COLO829 (cell line): ENCODE measurements at regions not wholly inside any gene's neighbourhood (a gene's known extent, or its start where the extent isn't known, plus 50 kb on each side); places are given as distances from the start of the nearest gene placed in this dataset.
"Not testable (repeated sequence)": the region's sequence is repeated elsewhere in the genome, so short reads cannot be mapped to it uniquely, and the experiment has no call there.

Experiments used
- DNase-seq: peaks from one replicate; pipeline ENCODE4 v3.0.0; 2012; ENCODE audit warnings: low spot score

DNA sequence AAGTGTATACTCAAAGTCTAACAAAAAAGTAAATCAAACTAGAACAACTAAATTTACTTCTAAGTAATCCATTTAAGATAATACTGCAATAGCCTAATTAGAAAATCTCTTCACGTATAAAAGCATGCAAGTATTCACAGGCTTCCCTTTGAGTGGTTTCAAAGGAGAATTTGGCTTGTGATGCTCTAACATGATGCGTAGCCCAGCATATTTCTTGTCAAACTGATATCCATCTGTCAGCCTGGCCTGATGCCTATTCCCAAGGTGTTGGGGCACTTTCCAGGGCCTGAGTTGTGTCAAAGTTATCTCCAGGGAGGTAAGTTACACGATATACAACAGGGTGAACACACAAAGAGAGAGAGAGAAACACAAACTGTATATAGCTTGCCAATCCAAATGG, 287.0 kb upstream of the MAGEB18 start:
- DNase-seq = no peak

DNA sequence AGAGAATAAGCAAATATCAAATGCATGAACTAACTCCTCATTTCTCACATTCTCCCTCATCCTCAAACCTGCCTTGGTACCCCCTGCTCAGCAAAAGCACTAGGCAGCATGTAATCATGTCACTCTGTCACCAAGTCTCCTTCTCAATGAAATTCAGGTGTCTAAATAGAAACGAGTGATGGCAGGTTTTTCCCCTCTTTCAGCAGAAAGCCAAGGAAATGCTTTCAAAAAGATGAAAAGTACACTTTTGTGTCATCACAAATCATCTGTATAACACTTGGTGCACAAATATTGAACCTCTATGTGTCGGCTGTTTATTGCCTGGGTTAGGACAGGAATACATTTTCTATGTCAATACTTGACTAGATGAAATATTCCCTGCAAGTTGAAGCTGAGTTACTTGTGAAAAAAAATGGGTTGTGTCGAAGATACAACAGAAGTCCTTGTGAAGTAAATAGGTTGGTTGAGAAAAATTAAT, 285.1 kb upstream of the MAGEB18 start:
- DNase-seq = no peak

GRCh38 chrX:25858273-25858880, 279.8 kb upstream of the MAGEB18 start:
- DNase-seq = no peak

DNA sequence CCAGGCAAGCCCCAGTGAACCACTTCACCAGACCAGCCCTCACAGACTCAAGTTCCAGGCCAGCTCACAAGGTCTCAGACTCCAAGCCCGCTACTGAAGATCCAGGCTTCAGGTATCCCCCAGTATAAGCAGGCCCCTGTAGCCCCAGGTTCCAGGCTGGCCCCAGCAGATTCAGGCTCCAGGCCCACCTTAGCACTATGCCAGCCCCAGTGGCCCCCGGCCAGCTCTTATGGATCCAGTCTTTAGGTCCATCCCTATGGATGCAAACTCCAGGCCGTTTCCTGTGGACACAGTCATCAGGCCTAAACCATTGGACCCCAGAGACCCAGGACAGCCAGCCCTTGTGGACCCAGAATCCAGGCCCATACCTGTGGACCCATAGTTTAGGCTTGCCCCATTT, 277.8 kb upstream of the MAGEB18 start:
- DNase-seq = no peak

- DNase-seq = no peak
These were observed 268.4 kb upstream of the MAGEB18 start for GRCh38 chrX:25869761-25870160.

GRCh38 chrX:25872786-25873185, 265.4 kb upstream of the MAGEB18 start:
- DNase-seq = no peak

DNA sequence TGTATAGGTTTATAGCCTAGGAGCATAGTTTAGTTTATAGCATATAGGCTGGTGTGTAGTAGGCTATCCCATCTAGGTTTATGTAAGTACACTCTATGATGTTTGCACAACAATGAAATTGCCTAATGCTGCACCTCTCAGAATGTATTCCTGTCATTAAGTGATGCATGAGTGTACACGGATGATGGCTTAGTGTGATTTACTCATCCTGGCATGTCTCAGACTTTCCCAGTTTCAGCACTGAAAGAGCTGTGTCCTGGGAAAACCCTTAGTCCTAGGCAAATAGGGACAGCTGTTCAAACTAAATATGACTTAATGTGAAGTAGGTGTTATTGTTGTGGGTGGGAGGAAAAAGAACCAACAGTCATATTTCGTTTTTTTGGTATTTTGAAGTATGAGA, 264.9 kb upstream of the MAGEB18 start:
- DNase-seq = no peak

- DNase-seq = no peak
These were observed 259.3 kb upstream of the MAGEB18 start for GRCh38 chrX:25878806-25879205.

DNA sequence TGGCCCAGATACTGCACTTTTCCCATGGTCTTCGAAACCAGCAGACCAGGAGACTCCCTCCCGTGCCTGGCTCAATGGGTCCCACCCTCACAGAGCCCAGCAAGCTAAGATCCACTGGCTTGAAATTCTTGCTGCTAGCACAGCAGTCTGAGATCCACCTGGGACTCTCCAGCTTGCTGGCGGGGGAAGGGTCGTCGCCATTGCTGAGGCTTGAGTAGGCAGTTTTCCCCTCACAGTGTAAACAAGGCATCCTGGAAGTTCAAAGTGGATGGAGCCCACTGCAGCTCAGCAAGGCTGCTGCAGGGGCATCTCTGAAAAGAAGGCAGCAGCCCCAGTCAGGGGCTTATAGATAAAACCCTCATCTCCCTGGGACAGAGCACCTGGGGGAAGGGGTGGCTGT, 255.6 kb upstream of the MAGEB18 start:
- not testable (repeated sequence) for DNase-seq

DNA sequence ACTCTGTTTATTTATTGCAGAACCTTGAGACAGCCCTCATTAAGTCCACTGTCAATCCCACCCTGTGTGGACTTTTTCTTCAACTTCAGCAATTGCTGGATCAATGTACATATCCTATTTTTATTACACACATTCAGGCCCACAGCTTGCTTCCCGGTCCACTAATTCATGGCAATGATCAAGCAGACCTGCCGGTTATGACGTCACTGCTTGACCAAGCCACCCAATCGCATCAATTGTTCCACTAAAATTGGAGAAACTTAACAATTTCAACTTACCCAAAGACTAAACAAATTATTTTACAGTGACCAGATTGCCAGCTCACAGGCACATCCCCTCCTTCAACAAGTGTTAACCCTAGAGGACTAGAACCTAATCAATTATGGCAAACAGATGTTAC, 240.4 kb upstream of the MAGEB18 start:
- DNase-seq = no peak

GRCh38 chrX:25905728-25906127, 232.4 kb upstream of the MAGEB18 start:
- DNase-seq = not testable (repeated sequence)

DNA sequence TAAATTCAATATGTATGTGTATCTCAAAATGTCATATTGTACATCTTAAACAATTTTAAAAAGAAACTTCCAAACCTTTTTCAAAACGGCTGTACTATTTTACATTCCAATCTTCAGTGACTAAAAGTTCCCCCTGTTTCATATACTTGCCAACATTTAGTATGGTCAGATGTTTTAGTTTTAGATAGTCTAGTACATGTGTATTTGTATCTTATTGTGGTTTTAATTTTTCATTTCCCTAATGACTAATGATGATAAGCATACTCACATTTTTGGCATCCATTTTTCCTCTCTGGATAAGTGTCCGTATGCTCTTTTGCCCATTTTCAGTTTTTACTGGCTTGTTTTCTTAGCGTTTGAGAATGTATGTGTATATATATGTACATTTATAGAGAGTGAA, 212.2 kb upstream of the MAGEB18 start:
- no peak for DNase-seq

DNA sequence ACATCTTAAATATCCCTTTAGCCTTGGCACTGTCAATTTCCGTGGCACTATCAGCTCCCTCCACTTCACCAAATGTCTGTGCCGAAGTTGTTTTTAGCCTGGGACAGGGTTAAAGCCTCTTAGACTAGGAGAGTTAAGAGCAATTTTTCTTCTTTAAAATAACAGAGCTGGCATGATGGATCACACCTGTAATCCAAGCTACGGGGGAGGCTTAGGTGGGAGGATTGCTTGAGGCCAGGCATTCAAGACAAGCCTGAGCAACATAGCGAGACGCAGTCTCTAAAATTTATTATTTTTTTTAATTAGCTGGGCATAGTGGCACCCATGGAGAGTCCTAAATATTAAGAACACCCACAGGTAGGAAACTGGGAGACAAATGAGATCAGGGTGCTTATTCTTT, 209.8 kb upstream of the MAGEB18 start:
- no peak for DNase-seq

DNA sequence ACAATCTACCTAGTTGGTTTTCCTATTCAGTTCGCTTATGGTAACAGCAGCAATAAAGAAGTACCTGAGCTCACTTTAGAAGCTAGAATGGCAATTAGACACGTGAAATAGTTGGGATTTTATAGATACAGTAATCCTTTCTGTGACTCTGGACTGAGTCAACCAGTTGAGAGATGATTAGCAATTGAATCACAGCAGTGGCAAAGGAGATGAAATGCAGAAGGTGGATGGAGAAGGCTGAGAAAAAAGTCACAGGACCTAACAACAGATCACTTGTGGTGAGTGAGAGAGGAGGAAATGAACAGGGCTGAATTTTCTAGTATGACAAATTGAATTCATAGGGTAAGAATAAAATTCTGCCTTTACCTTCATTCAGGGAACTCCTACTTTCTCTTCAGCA, 197.1 kb upstream of the MAGEB18 start:
- no peak for DNase-seq

GRCh38 chrX:25941559-25942250, 196.4 kb upstream of the MAGEB18 start:
- DNase-seq = no peak

DNA sequence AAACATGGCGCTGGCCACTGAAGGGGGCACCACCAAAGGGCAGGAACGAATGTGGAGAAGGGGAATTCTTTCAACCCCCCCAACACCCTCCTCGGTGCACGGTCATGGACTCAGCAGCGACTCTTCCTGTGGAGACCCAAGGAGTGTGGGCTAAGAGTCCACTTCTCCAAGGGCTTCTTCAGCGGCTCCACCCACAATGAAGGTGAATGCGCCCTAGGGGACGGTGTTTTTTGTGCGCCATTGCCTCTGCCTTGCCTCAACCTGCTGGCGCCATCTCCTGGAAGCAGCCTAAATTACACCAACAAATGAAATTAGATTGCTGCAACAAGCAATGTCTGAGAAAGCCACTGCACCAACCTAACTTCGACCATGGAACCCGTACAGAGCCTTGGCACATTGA, 169.2 kb upstream of the MAGEB18 start:
- peak; percentile 3 for DNase-seq

- DNase-seq = no peak
These were observed 161.3 kb upstream of the MAGEB18 start for GRCh38 chrX:25976683-25977310.

DNA sequence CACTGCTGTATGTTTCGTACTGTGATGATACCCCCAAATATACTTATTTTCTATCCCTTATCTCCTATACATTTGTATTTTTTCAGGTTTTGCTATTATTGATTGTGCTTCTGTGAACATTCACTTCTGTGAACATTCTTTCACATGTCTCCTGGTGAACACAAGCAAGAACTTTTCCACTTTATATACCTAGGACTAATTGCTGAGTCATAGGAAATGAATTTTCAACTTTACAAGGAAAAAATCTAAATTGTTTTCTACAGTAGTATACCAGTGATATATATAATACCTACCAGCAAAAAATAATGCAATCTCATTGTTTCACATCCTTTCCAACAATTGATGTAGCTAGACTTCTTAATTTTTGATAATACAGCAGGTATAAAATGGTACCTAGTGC, 139.5 kb upstream of the MAGEB18 start:
- DNase-seq = no peak

DNA sequence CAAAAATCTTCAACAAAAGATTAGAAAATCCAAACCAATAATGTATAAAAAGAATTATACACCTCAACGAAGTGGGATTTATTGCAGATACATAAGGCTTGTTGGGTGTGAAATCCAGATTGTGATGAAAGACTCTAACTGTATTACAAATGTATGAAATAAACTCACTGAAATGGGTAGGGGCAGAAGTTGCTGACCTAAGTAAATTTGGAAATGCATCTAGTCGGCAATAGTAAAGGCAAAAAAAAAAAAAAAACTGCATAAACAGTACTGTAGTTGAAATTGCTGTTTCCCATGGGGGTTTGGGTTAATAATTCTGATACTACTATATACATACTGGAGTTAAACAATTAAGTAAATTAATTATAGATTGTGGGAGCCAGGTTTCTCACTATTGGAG, 130.7 kb upstream of the MAGEB18 start:
- DNase-seq = no peak

GRCh38 chrX:26008042-26008441, 130.1 kb upstream of the MAGEB18 start:
- no peak for DNase-seq

GRCh38 chrX:26008691-26009090, 129.5 kb upstream of the MAGEB18 start:
- no peak for DNase-seq

GRCh38 chrX:26019386-26019785, 118.8 kb upstream of the MAGEB18 start:
- DNase-seq = no peak

DNA sequence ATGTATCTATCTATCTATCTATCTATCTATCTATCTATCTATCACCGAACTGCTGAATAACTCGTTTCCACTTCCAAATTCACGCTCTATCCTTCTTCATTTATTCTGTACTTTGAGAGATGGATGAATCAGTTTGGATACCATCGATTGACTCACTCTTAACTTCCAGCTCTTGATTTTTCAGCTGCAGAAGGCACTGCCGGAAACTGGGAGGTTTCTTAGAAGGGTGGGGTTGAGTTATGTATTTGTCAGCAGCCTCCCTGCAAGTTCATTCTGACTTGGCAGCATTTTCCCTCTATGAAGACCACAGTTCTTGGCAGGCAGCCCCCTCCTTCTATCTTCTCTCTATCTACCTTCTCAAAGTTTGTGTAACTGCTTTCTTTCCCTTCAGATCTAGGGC, 112.0 kb upstream of the MAGEB18 start:
- DNase-seq = no peak
